K562 (cell line): ENCODE measurements at regions not wholly inside any gene's neighbourhood (a gene's known extent, or its start where the extent isn't known, plus 50 kb on each side); places are given as distances from the start of the nearest gene placed in this dataset. TPM values are rescaled to one million over a fixed set of nuclear protein-coding genes. Genes with fewer than 3 reads are reported as not detected.

ENCODE experiments used
- small RNA-seq: library from RNA; depleted of rRNA; stranded (forward); fragments of <200 nt; gene quantifications from one replicate; pipeline ENCODE3, GENCODE V24; 2014

Small RNAs in the stretch of these regions (small RNA-seq; reads per million reads assigned to genes)
- not detected for gene RF00019
